ENCODE measurements at regions not wholly inside any gene's neighbourhood (a gene's known extent, or its start where the extent isn't known, plus 50 kb on each side); places are given as distances from the start of the nearest gene placed in this dataset.

GRCh38 chr2:11069566-11070185 is 85.6 kb upstream of the SLC66A3 start:
- ChIA-PET CTCF (no interaction called here), POLR2A (ENCODE audit: low non-redundant PET) (no interaction called here)
- H3K27ac ChIP-seq (ENCODE audit: low read depth, low read length, poor library complexity, severe bottlenecking), result no peak overlapping the region
- no peaks in the 10 kb centered on the region for H3K9me3 ChIP-seq (ENCODE audit: low read depth, low read length, poor library complexity, severe bottlenecking)
- intact Hi-C loops (cut with micrococcal nuclease; ENCODE audit: unreplicated experiment), result loop anchor here (5.0 kb wide), 1 partner anchor 57 kb away; no protein-coding TSS in a partner anchor
- no peaks in the 10 kb centered on the region for H3K4me1 ChIP-seq (ENCODE audit: insufficient read depth, low read length, poor library complexity, severe bottlenecking)
- no peaks in the 10 kb centered on the region for H3K36me3 ChIP-seq (ENCODE audit: insufficient read depth, low read length, poor library complexity, severe bottlenecking)
- H3K27me3 ChIP-seq (replicated peaks; ENCODE audit: insufficient read depth, low read depth, low read length, poor library complexity), result peaks cover 16% of the 10 kb centered on the region
- H3K4me3 ChIP-seq (ENCODE audit: low read depth, low read length, poor library complexity, severe bottlenecking), result no peak overlapping the region
- TF ChIP-seq EZH2 (IDR thresholded peaks at IDR 0.05; ENCODE audit: borderline replicate concordance, low read depth, low read length, poor library complexity, severe bottlenecking) (no peak), CTCF (conservative IDR thresholded peaks at IDR 0.05; ENCODE audit: low read depth, low read length) (no peak)
- DNase-seq (ENCODE audit: low spot score), result no peak
- BruUV-seq (replicated peaks), result no TSS peak

- intact Hi-C loops (cut with micrococcal nuclease; ENCODE audit: unreplicated experiment), result loop anchor here (5.0 kb wide), 1 partner anchor 59 kb away; no protein-coding TSS in a partner anchor
- peak; percentile 46 for DNase-seq (ENCODE audit: low spot score)
- H3K36me3 ChIP-seq (ENCODE audit: insufficient read depth, low read length, poor library complexity, severe bottlenecking), result no peaks in the 10 kb centered on the region
- no peaks in the 10 kb centered on the region for H3K4me1 ChIP-seq (ENCODE audit: insufficient read depth, low read length, poor library complexity, severe bottlenecking)
- H3K27me3 ChIP-seq (replicated peaks; ENCODE audit: insufficient read depth, low read depth, low read length, poor library complexity), result peaks cover under 1% of the 10 kb centered on the region
- ChIA-PET POLR2A (ENCODE audit: low non-redundant PET) (no interaction called here), CTCF (interaction anchor here (1.0 kb wide), 1 partner anchor 62 kb away, joined by 3 read pairs; a partner anchor contains a TSS)
- H3K9me3 ChIP-seq (ENCODE audit: low read depth, low read length, poor library complexity, severe bottlenecking), result no peaks in the 10 kb centered on the region
- no peak overlapping the region for H3K4me3 ChIP-seq (ENCODE audit: low read depth, low read length, poor library complexity, severe bottlenecking)
- no peak for TF ChIP-seq CTCF (conservative IDR thresholded peaks at IDR 0.05; ENCODE audit: low read depth, low read length)
- no peak for TF ChIP-seq EZH2 (IDR thresholded peaks at IDR 0.05; ENCODE audit: borderline replicate concordance, low read depth, low read length, poor library complexity, severe bottlenecking)
- BruUV-seq (replicated peaks), result no TSS peak
- no peak overlapping the region for H3K27ac ChIP-seq (ENCODE audit: low read depth, low read length, poor library complexity, severe bottlenecking)
These were observed 84.1 kb upstream of the SLC66A3 start for GRCh38 chr2:11071211-11071610.

- BruUV-seq (replicated peaks), result no TSS peak
- no peak for DNase-seq (ENCODE audit: low spot score)
- Histone ChIP-seq H3K4me1 (ENCODE audit: insufficient read depth, low read length, poor library complexity, severe bottlenecking) (no peaks in the 10 kb centered on the region), H3K9me3 (ENCODE audit: low read depth, low read length, poor library complexity, severe bottlenecking) (no peaks in the 10 kb centered on the region), H3K4me3 (ENCODE audit: low read depth, low read length, poor library complexity, severe bottlenecking) (no peak overlapping the region), H3K27ac (ENCODE audit: low read depth, low read length, poor library complexity, severe bottlenecking) (no peak overlapping the region), H3K27me3 (replicated peaks; ENCODE audit: insufficient read depth, low read depth, low read length, poor library complexity) (no peaks in the 10 kb centered on the region), H3K36me3 (ENCODE audit: insufficient read depth, low read length, poor library complexity, severe bottlenecking) (no peaks in the 10 kb centered on the region)
- ChIA-PET CTCF (interaction anchor here (1.0 kb wide), 1 partner anchor 61 kb away, joined by 3 read pairs; a partner anchor contains a TSS), POLR2A (ENCODE audit: low non-redundant PET) (no interaction called here)
- TF ChIP-seq EZH2 (IDR thresholded peaks at IDR 0.05; ENCODE audit: borderline replicate concordance, low read depth, low read length, poor library complexity, severe bottlenecking) (no peak), CTCF (conservative IDR thresholded peaks at IDR 0.05; ENCODE audit: low read depth, low read length) (no peak)
- intact Hi-C loops (cut with micrococcal nuclease; ENCODE audit: unreplicated experiment), result loop anchor here (5.0 kb wide), 1 partner anchor 60 kb away; no protein-coding TSS in a partner anchor
These were observed 83.3 kb upstream of the SLC66A3 start for GRCh38 chr2:11071939-11072338.
